Testis (tissue), 2 donors: ENCODE measurements at regions not wholly inside any gene's neighbourhood (a gene's known extent, or its start where the extent isn't known, plus 50 kb on each side); places are given as distances from the start of the nearest gene placed in this dataset.

Experiments
- DNase-seq: peaks from one replicate; pipeline ENCODE4 v3.0.0-alpha.2; 2019
- H3K27ac ChIP-seq, 2 donors: fragments of 200-600 bp; sonication (generic); one replicate each; pipeline ENCODE4 v1.5.1; 2019
- H3K27me3 ChIP-seq: fragments of 200-600 bp; sonication (generic); one replicate; pipeline ENCODE4 v1.5.1; 2019
- H3K36me3 ChIP-seq: fragments of 200-600 bp; sonication (generic); one replicate; pipeline ENCODE4 v1.5.1; 2017; ENCODE audit warnings: low read depth; ENCODE audit errors: missing control alignments
- H3K4me1 ChIP-seq: fragments of 200-600 bp; sonication (generic); one replicate; pipeline ENCODE4 v1.5.1; 2019
- H3K4me3 ChIP-seq, 2 donors: fragments of 200-600 bp; sonication (generic); one replicate each; pipeline ENCODE4 v1.5.1; 2017 to 2019
- H3K9me3 ChIP-seq: fragments of 200-600 bp; sonication (generic); one replicate; pipeline ENCODE4 v1.5.1; 2017
- POLR2A ChIP-seq: fragments of 450-650 bp; IDR thresholded peaks from one replicate; pipeline ENCODE4 v1.6.1; 2017; ENCODE audit warnings: antibody characterized with exemption, mild to moderate bottlenecking, moderate library complexity
- WGBS, 2 donors: methylation state at CpG; one replicate each; pipeline ENCODE4 v1.1.5; 2018; 5-methylcytosine and 5-hydroxymethylcytosine counted together
- intact Hi-C: fragments of 100-400 bp; cut with DNase I; formaldehyde crosslinking; loops from one replicate; pipeline ENCODE4 v1.15.1; 2023; ENCODE audit warnings: low total_unique reads
- TF ChIP-seq, protein P1 (sequence below), 3 experiments: fragments of 450-650 bp in 2 of 3; fragments of 200-600 bp in 1 of 3; sonication (generic) in 1 of 3; IDR thresholded peaks; one replicate each; pipeline ENCODE4 v1.5.1; 2016 to 2019; ENCODE audit warnings: antibody characterized with exemption in 3 of 3, mild to moderate bottlenecking in 2 of 3, moderate library complexity in 1 of 3

DNA sequence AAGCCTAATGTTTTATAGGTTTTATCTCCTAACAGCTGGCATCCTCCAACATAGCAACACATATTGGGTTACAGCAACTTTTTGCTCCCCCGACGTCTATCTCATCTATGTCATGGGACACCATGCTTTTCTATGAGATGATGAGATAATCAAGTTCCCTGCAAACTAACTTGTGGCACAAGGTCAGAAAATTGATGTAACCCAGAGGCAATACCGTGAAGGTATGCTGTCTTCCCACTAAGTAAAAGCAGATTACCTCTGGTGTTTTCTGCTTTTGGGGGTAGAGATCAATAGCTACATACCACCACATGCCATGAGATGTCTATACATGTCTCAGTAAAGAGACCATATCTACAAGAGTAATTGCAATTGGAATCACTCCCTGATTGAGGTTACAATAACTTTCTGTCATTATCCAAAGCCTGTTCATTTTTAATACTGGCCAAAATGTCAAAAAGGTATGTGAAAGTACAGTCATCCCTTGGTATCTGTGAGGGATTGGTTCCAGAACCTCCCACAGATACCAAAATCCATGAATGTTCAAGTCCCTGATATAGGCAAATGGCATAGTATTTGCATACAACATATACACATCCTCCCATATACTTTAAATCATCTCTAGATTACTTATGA is 131.3 kb downstream of the CYSLTR2 start:
- no peak overlapping the region for H3K27ac ChIP-seq
- WGBS, 2 donors: 76 to 91% methylated on average over 3 of the region's 3 CpGs
- H3K4me1 ChIP-seq: no peaks in the 10 kb centered on the region
- intact Hi-C loops: no loop called here
- TF ChIP-seq POLR2A: no peak
- H3K36me3 ChIP-seq: no peaks in the 10 kb centered on the region
- no peak overlapping the region for H3K4me3 ChIP-seq
- no peaks in the 10 kb centered on the region for H3K9me3 ChIP-seq
- H3K27me3 ChIP-seq: no peaks in the 10 kb centered on the region
- DNase-seq: no peak

- Histone ChIP-seq H3K27ac (no peak overlapping the region), H3K4me1 (no peaks in the 10 kb centered on the region), H3K27me3 (no peaks in the 10 kb centered on the region), H3K36me3 (no peaks in the 10 kb centered on the region), H3K4me3 (no peak overlapping the region), H3K9me3 (no peaks in the 10 kb centered on the region)
- WGBS, 2 donors: 43 to 57% methylated on average over 3 of the region's 3 CpGs
- TF ChIP-seq, protein P1, sequence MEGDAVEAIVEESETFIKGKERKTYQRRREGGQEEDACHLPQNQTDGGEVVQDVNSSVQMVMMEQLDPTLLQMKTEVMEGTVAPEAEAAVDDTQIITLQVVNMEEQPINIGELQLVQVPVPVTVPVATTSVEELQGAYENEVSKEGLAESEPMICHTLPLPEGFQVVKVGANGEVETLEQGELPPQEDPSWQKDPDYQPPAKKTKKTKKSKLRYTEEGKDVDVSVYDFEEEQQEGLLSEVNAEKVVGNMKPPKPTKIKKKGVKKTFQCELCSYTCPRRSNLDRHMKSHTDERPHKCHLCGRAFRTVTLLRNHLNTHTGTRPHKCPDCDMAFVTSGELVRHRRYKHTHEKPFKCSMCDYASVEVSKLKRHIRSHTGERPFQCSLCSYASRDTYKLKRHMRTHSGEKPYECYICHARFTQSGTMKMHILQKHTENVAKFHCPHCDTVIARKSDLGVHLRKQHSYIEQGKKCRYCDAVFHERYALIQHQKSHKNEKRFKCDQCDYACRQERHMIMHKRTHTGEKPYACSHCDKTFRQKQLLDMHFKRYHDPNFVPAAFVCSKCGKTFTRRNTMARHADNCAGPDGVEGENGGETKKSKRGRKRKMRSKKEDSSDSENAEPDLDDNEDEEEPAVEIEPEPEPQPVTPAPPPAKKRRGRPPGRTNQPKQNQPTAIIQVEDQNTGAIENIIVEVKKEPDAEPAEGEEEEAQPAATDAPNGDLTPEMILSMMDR (IDR thresholded peaks at IDR 0.05): no peak
- TF ChIP-seq POLR2A: no peak
- intact Hi-C loops: no loop called here
- DNase-seq: no peak
Observed at GRCh38 chr13:48790199-48790598, 136.5 kb downstream of the CYSLTR2 start.

DNA sequence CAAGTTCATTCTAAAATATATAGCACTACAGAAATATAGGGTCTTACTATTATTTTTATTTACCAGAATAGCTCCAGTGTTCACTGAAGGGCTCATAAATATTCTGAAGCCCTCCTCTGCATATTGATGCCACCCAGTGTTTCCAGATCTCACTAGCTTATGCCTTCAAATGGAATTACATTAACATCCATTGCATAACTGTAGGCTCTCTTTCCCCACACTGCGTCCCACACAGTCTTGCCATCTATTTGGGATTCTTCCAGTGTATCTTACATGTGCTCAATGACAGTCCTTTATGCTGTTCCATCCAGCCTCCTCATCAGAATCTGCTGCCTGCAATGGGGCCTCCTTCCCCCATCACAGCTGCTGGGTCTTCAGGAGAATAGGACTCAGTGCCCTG is 137.2 kb downstream of the CYSLTR2 start:
- Histone ChIP-seq H3K27ac (no peak overlapping the region), H3K27me3 (no peaks in the 10 kb centered on the region), H3K4me3 (no peak overlapping the region), H3K9me3 (no peaks in the 10 kb centered on the region), H3K36me3 (no peaks in the 10 kb centered on the region), H3K4me1 (no peaks in the 10 kb centered on the region)
- intact Hi-C loops: no loop called here
- 88 to 100% methylated on average over 1 of the region's 1 CpG for WGBS, 2 donors
- DNase-seq: no peak
- TF ChIP-seq POLR2A: no peak
- TF ChIP-seq, protein P1 (IDR thresholded peaks at IDR 0.05): no peak

- intact Hi-C loops: no loop called here
- WGBS, 2 donors: 53 to 87% methylated on average over 2 to 3 of the region's 3 CpGs
- Histone ChIP-seq H3K27ac (no peak overlapping the region), H3K9me3 (no peaks in the 10 kb centered on the region), H3K27me3 (no peaks in the 10 kb centered on the region), H3K36me3 (no peaks in the 10 kb centered on the region), H3K4me3 (no peak overlapping the region), H3K4me1 (no peaks in the 10 kb centered on the region)
- TF ChIP-seq, protein P1 (IDR thresholded peaks at IDR 0.05): no peak
- no peak for TF ChIP-seq POLR2A
- DNase-seq: no peak
Observed at GRCh38 chr13:48797127-48797526, 143.4 kb downstream of the CYSLTR2 start.

GRCh38 chr13:48797761-48798160 is 144.0 kb downstream of the CYSLTR2 start:
- Histone ChIP-seq H3K36me3 (no peaks in the 10 kb centered on the region), H3K9me3 (no peaks in the 10 kb centered on the region)
- intact Hi-C loops: no loop called here

More at GRCh38 chr13:48797761-48798160, 144.0 kb downstream of the CYSLTR2 start:
- WGBS, 2 donors: 88 to 100% methylated on average over 1 of the region's 1 CpG
- no peaks in the 10 kb centered on the region for H3K27me3 ChIP-seq
- H3K27ac ChIP-seq: no peak overlapping the region
- TF ChIP-seq POLR2A: no peak
- TF ChIP-seq, protein P1 (IDR thresholded peaks at IDR 0.05): no peak
- no peak overlapping the region for H3K4me3 ChIP-seq
- H3K4me1 ChIP-seq: no peaks in the 10 kb centered on the region
- no peak for DNase-seq
